Hematopoietic multipotent progenitor cell treated with erythropoietin and hydrocortisone succinate and interleukin-3 and kit ligand, for 17 days (in vitro differentiated cells): ENCODE measurements at regions not wholly inside any gene's neighbourhood (a gene's known extent, or its start where the extent isn't known, plus 50 kb on each side); places are given as distances from the start of the nearest gene placed in this dataset.
"Not testable (repeated sequence)": the region's sequence is repeated elsewhere in the genome, so short reads cannot be mapped to it uniquely, and the experiment has no call there.

ENCODE experiments used
- DNase-seq: peaks from one replicate; pipeline ENCODE4 v3.0.0-alpha.2; 2015; ENCODE audit warnings: low spot score

DNA sequence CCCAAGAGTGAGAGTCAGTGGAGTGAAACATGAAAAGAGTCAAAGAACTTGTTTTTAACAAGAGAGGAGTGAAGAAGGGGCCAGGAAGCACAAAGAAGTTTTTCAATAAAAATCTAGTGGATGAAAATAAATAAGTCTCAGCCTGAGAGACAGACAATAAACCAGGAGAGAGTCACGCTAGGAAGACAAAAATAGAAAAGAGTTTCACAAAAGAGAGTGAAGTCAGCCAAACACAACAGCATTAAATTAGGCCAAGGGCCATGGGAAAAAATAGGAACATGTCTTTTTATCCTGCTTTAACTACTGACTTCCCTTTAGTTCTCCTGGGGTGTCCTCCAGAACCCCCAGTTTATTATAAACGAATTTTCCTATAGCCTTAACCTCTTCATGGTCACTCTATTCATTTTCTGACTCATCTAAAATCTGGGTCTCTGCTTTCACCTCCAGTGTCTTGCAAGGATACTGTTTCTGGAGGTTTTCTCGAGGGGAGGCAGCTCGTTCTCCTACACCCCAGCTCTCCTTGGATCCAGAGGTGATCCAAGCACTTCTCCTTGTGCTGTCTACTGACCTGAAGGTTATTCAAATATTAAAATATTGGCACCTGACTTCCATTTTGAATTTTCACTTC lies 571.5 kb upstream of the PPP2R3A start:
- no peak for DNase-seq

DNA sequence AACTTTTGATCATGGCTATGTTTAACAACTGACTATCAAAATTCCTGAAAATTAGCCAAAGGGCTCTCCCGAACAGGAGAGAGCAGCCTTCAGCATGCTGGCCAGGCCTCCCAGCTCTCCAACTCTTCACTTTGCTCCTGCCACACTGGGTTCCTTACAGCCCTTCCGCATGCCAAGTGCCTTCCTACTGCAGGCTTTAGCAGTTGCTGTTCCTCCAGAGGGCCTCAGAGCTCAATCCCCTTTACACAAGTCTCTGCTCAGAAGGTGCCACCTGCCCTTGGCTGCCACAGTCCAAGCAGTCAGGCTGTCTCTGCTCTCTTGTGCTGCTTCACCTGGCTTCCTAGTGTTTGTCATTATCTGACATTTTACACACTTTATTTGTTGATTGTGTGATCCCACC lies 553.1 kb upstream of the PPP2R3A start:
- no peak for DNase-seq

- no peak for DNase-seq
Measured at GRCh38 chr3:135416182-135416581, 549.3 kb upstream of the PPP2R3A start.

DNA sequence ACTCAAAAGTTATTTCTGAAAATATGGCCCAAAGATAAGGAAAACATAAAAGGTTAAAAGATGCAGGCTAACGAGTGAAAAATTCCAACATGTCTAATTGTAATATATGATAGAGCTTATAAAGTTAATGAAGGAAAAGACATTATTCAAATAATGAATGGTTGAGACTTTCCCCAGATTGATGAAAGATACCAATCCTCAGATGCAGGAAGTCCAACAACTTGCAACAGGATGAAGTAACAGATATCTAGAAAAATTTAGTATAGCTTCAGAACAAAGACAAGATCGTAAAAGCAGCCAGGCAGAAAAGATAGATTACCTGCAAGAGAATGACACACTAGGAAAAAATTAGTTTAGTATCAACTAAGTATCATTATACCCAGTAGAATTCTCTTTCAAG lies 546.4 kb upstream of the PPP2R3A start:
- DNase-seq, result no peak

DNA sequence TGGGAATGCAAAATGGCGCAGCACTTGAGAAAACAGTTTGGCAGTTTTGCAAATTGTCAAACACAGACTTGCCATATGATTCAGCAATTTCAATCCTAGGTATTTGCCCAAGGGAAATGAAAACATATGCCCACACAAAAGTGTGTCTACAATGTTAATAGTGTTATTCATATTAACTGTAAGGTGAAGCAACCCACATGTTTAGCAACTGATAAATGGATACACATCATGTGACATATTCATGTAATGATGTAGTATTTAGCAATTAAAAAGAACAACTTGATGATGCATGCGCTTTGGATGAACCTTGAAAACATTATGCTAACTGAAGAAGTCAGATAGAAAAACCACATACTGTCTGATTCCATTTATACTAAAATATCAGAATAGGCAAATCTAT lies 539.0 kb upstream of the PPP2R3A start:
- no peak for DNase-seq

DNA sequence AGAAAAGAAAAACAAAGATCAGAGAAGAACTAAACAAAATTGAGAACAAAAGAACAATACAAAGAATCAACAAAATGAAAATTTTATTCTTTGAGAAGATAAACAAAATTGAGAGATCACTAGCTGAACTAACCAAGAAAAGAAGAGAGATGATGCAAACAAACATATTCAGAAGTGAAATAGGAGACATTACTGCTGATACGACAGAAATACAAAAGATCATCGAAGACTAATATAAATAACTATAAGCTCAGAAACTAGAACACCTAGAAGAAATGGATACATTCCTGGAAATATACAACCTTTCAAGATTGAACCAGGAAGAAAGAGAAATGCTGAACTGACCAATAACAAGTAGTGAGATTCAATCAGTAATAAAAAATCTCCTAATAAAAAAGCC lies 533.1 kb upstream of the PPP2R3A start:
- no peak for DNase-seq

GRCh38 chr3:135438889-135439597 lies 526.5 kb upstream of the PPP2R3A start:
- DNase-seq, result not testable (repeated sequence)

DNA sequence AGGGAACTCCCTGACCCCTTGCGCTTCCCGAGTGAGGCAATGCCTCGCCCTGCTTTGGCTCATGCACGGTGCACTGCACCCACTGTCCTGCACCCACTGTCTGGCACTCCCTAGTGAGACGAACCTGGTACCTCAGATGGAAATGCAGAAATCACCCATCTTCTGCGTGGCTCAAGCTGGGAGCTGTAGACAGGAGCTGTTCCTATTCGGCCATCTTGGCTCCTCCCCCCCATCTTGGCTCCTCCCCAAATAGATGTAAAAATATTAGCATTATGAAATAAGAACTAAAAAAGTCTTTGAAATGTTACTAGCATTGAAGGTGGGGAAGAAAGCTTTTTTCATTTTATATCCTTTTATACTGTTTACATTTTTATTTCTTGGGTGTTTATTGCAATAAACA lies 525.9 kb upstream of the PPP2R3A start:
- DNase-seq, result not testable (repeated sequence)

DNA sequence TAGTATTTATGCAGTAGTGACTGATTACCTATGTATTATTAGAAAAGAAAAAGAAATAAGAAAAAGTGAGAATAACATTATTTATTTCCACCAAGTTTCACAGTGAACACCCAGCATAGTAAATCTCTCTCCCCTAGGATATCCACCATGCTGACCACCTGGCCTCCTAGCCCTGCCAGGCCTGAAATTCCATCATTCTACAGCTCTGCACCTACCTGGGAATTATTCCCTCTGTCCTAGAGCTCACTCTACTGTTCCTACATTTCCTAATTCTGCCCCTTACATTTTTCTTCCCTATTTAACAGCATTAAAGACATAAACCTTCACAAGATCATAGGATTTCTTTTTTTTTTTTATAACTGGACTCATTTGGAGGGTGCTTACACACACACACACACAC lies 525.3 kb upstream of the PPP2R3A start:
- DNase-seq, result no peak

GRCh38 chr3:135440746-135441145 lies 524.8 kb upstream of the PPP2R3A start:
- DNase-seq, result no peak

DNA sequence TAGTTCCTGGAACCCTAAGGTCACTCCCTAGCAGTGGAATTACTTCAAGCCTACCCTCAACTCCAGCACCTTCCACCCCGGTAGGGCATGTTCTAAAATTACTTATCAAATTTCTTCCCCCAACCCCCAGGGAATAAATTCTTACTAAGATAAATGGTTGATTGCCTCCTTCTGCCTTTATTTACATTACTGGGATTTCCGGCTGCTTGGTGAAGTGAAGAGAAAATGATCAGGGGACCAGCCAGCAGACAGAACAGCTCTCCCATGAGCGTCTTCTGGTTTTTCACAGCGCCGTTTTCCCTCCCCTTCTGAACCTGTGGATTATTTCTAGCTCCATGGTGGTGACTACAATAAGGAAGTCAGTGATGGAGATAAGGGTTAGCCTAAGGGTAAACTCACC lies 521.5 kb upstream of the PPP2R3A start:
- no peak for DNase-seq

GRCh38 chr3:135447483-135447882 lies 518.0 kb upstream of the PPP2R3A start:
- no peak for DNase-seq

DNA sequence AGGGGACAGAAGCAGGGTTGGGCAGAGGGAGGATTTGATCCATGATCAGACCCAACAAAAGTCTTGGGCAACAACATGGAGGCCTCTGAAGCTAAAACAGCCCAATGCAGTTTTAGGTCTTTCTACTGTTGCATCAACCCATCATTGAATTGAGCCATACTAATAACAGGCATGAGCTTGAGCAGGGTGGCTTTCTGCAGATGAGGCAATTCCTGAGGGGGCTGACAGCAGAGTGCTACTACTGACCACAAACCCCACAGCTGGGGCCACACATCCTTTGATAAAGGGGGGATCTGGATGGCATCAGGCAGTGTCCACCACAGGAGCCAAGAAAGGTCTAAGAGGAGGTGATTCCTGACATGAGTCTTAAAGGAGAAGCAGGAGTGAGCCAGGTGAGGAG lies 517.0 kb upstream of the PPP2R3A start:
- no peak for DNase-seq

DNA sequence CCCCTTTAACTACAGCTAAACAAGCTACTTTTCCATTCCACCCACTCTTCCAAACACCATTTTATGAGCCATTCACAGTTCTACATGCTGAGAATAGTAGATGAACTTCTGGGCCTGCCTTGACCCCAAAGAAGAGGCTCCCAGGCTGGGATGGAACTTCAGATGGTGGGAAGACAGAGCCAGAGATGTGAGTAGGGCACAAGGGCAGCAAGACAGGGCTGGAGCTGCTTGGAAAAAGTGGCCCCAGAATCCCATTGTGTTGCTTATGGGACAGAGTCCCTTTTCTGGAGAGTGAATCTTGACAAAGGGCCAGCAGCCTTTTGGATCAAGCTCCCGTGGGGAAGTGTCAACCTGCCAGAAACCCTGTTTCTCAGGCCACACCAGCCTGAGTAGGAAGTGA lies 516.5 kb upstream of the PPP2R3A start:
- no peak for DNase-seq

GRCh38 chr3:135451037-135451785 lies 514.3 kb upstream of the PPP2R3A start:
- no peak for DNase-seq

DNA sequence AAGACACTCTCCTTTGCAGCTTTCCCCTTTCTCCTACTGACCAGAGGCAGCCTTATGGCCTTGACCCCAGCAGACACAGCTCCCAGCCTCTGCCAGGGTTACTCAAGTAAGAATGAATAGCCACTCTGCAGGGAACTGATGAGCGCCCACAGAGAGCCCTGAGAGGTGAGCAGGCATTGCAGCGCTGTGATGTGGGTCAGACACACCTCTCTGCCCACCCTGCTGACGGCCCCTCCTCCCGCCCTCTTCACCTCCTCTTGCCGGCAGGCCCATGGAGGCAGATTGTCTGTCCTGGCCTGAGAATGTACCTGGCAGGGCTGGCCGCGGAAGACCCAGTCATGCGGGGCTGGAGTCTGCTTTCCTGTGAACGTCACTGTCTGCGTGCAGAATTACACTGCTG lies 512.6 kb upstream of the PPP2R3A start:
- DNase-seq, result no peak

DNA sequence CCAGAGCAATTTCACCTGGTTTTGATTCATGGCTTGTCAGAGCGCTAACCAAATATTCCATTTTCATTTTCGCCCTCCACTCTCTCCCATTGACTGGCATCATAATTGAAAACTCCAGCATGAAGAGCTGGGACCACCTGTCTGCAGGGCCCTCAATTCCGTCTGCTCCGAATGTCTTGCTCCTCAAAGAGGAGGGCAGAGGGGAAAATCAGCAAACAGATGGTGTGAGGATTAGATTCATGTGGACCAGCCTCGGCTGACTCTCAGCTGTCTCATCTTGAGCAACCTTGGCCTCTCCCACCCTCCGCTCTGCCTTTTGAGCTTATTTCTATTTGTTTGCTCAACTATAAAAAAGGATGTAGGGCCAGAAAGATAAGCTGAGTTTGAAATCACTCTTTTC lies 512.2 kb upstream of the PPP2R3A start:
- DNase-seq, result no peak

DNA sequence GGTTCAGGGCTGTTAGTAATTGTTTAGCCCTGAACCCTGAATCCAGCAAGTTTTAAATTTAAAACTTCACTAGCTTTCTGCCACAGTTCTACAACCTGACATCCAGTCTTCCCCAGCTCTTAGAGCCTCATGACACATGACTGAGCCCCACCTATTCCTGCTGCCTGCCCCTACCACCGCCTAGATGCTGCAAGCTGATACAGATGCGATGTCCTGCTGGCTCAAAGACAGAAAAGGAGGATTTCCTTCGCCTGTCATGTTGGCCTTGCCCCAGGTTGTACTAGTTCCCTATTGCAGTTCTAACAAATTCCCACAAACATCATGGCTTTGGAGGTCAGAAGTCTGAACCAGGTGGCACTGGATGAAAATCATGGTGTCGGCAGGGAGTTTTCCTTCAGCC lies 510.6 kb upstream of the PPP2R3A start:
- no peak for DNase-seq

DNA sequence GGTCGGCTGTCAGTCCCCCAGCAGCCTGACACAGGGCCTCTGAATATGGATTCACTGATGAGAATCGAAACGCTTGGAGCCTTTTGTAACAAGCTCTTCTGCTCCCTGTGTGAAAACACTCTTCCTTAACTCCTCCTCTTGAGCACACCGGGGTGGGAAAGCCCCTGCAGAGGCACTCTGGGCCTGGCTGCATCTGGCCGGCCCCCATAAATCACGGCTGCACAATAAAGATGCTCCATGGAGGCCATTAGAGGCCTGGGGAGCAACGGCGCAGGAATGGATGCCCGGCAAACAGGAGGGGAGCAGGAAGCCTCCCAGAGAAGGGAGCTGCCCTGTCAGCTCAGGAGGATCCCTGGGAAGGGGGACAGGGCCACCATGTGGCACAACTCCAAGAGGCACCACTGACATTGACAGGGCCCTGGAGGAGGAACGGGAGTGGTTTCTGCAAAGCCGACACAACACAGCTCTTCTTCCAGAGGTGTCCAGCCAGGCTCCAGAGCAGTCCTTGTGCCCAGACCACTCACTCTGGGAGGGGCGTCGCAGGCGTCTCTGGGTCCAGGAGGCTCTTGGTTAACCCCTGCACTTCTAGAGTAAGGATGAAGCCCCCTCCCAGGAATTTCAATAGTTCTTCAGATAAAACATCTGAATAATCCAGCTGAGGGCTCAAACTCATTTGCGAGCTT lies 509.3 kb upstream of the PPP2R3A start:
- no peak for DNase-seq

DNA sequence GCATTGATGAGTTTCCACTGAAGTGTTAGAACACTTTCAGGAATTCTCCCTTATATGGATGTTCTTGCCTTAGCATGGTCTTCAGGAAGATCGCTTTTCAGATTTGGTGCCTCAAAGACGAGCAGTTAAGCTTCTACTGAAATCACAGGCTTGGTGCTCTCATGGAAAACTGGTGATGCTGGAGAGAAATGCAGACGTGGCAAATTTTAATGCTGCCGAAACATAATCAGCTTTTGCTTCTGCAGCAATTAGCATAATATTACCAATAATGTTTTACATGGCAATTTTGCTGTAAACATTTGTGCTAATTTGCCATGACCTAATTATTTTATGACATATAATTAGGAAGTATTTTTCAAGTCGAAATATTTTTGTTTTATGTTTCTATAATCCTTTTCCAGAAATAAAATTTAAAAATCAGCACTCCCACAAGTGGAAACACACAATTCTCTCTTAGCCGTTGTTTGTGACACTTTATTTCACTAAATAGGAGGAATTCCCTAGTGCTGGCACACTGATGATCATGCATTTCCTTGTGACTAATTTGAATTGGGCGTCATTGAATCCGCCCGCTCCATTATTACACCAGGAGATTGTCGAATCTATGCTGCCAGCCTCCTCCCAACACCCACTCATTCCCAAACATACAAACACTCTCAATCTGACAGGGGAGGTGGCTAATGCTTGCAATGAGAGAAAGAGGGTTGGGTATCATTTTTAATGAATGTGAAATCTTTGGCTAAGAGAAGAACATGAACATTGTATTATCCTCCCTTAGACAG lies 506.8 kb upstream of the PPP2R3A start:
- no peak for DNase-seq

DNA sequence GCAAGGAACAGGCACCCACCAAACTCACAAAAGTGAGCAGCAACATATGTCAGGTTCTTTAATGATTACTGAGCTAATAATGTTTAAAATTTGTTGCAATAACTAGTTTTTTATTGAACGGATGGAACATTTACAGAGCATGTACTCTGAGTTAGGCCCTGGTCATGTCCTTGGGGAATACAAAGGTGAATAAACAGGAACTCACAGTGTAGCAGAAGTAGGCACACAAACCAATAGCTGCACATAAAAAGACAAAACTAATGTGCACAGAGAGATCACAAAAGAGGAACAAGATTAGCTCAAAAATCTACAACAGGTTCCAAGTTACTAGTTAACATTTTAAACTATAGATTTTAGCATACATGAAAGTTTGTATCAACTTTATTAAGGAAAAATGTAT lies 505.3 kb upstream of the PPP2R3A start:
- no peak for DNase-seq

GRCh38 chr3:135471911-135472310 lies 493.6 kb upstream of the PPP2R3A start:
- DNase-seq, result no peak
